A549 (cell line): ENCODE measurements at regions not wholly inside any gene's neighbourhood (a gene's known extent, or its start where the extent isn't known, plus 50 kb on each side); places are given as distances from the start of the nearest gene placed in this dataset.
A peak's percentile ranks its signal among the peaks of the same experiment; 100 is the strongest.
"Not testable (repeated sequence)": the region's sequence is repeated elsewhere in the genome, so short reads cannot be mapped to it uniquely, and the experiment has no call there.

ENCODE experiments used
- ATAC-seq, 2 experiments: fragments of 200-7000 bp in 1 of 2; fragments of >200 bp in 1 of 2; cut with Nextera tagmentation in 1 of 2; cut with Tn5 transposase in 1 of 2; 3 replicates each; pipeline versions ENCODE4 v1.8.0 to v1.9.1; 2018 to 2020; ENCODE audit warnings: mild to moderate bottlenecking in 1 of 2, moderate library complexity in 1 of 2
- CTCF ChIA-PET: fragments of 300-600 bp; sonication (Branson Sonifier 250); formaldehyde crosslinking; extraction: SDS; loops from one replicate; lab custom pipeline; 2021; ENCODE audit warnings: antibody characterized with exemption, inconsistent platforms; lab: Yijun Ruan, JAX
- POLR2A ChIA-PET: fragments of 350-600 bp; formaldehyde crosslinking; extraction: SDS; loops from one replicate; lab custom pipeline; 2021; ENCODE audit warnings: antibody characterized with exemption, inconsistent platforms; lab: Yijun Ruan, JAX
- DNase-seq, 2 experiments: peaks; one replicate each; pipeline versions ENCODE4 v3.0.0 to v3.0.0-alpha.2; 2011 to 2016; ENCODE audit warnings: low read depth in 1 of 2, low spot score in 1 of 2
- FAIRE-seq: peaks from 2 replicates; lab custom pipeline; 2011; peaks lifted over from hg19 to GRCh38; lab: Jason Lieb, UNC
- H3K27ac ChIP-seq, 2 experiments: fragments of >200 bp; sonication (Bioruptor Twin); formaldehyde crosslinking; 3 replicates each; pipeline ENCODE4 v1.5.1; 2016 to 2017
- H3K4me1 ChIP-seq: fragments of >200 bp; sonication (Bioruptor Twin); formaldehyde crosslinking; 3 replicates; pipeline ENCODE4 v1.6.1; 2016
- H3K4me2 ChIP-seq: fragments of >200 bp; sonication (Bioruptor Twin); formaldehyde crosslinking; 3 replicates; pipeline ENCODE4 v1.6.1; 2016
- H3K4me3 ChIP-seq: fragments of >200 bp; sonication (Bioruptor Twin); formaldehyde crosslinking; 3 replicates; pipeline ENCODE4 v1.5.1; 2016
- H3K9me3 ChIP-seq: fragments of >200 bp; sonication (Bioruptor Twin); formaldehyde crosslinking; 3 replicates; pipeline ENCODE4 v1.6.1; 2016
- BHLHE40 ChIP-seq: IDR thresholded peaks from 2 replicates; pipeline ENCODE4 v1.6.1; 2012; ENCODE audit warnings: low read depth, low read length, inconsistent platforms
- CBX2 ChIP-seq: fragments of 200-600 bp; sonication (generic); IDR thresholded peaks from 2 replicates; pipeline ENCODE4 v1.6.1; 2016; ENCODE audit warnings: low read depth, mild to moderate bottlenecking, borderline replicate concordance
- CEBPB ChIP-seq, 2 experiments: fragments of >200 bp in 1 of 2; sonication (Bioruptor Twin) in 1 of 2; formaldehyde crosslinking in 1 of 2; IDR thresholded peaks; 2 replicates each; pipeline ENCODE4 v1.6.1; 2012 to 2016
- EHF ChIP-seq: fragments of 250-450 bp; sonication (Bioruptor Pico); IDR thresholded peaks from 2 replicates; pipeline ENCODE4 v1.5.0; 2020; ENCODE audit warnings: mild to moderate bottlenecking
- GATA3 ChIP-seq: IDR thresholded peaks from 2 replicates; pipeline ENCODE4 v1.6.1; 2012; ENCODE audit warnings: borderline replicate concordance
- HOXB13 ChIP-seq: fragments of 250-450 bp; sonication (Bioruptor Pico); IDR thresholded peaks from 2 replicates; pipeline ENCODE4 v1.5.0; 2020; ENCODE audit warnings: low read depth, mild to moderate bottlenecking, moderate library complexity
- HOXB5 ChIP-seq: fragments of 250-450 bp; sonication (Bioruptor Pico); IDR thresholded peaks from 2 replicates; pipeline ENCODE4 v1.5.0; 2020; ENCODE audit warnings: mild to moderate bottlenecking, moderate library complexity
- KDM5A ChIP-seq: fragments of 200-600 bp; sonication (generic); IDR thresholded peaks from 2 replicates; pipeline ENCODE4 v1.6.1; 2016; ENCODE audit warnings: antibody characterized with exemption, mild to moderate bottlenecking
- MAZ ChIP-seq: fragments of 150-350 bp; IDR thresholded peaks from 2 replicates; pipeline ENCODE4 v1.6.1; 2014; ENCODE audit warnings: antibody characterized with exemption, low read depth, low read length, borderline replicate concordance
- NR3C1 ChIP-seq: fragments of >200 bp; sonication (Bioruptor Twin); formaldehyde crosslinking; IDR thresholded peaks from 3 replicates; pipeline ENCODE4 v1.6.1; 2017
- RAD21 ChIP-seq, 2 experiments: fragments of >200 bp in 1 of 2; sonication (Bioruptor Twin) in 1 of 2; formaldehyde crosslinking in 1 of 2; IDR thresholded peaks in 1 of 2; conservative IDR thresholded peaks in 1 of 2; 2 replicates in 1 of 2; 3 replicates in 1 of 2; pipeline ENCODE4 v1.6.1; 2012 to 2018; ENCODE audit warnings: inconsistent platforms in 1 of 2
- RCOR1 ChIP-seq: fragments of 150-350 bp; IDR thresholded peaks from 2 replicates; pipeline ENCODE4 v1.6.1; 2014; ENCODE audit warnings: antibody characterized with exemption, low read length, low read depth
- ZFP36 ChIP-seq: fragments of 450-650 bp; IDR thresholded peaks from 2 replicates; pipeline ENCODE4 v1.6.1; 2014; ENCODE audit warnings: borderline replicate concordance; ENCODE audit not compliant: partially characterized antibody
- WGBS: methylation state at CpG from one replicate; pipeline ENCODE4 v1.1.6; 2017; ENCODE audit errors: missing lambda C conversion rate; 5-methylcytosine and 5-hydroxymethylcytosine counted together
- TF ChIP-seq, protein P1 (sequence below): fragments of 450-650 bp; IDR thresholded peaks from 2 replicates; pipeline ENCODE4 v1.6.1; 2014; ENCODE audit warnings: antibody characterized with exemption

DNA sequence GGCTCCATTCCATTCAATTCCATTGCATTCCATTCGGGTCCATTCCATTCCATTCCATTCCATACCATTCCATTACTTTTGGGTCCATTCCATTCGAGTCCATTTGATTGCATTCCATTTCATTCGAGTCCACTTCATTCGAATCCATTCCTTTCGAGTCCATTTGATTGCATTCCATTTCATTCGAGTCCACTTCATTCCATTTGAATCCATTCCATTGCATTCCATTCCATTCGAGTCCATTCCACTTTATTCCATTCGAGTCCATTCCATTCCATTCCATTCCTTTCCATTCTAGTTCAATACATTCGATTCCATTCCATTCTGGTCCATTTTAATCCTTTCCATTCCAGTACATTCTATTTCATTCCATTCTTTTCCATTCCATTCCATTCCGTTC is 334.0 kb downstream of the ZNF33B start:
- no peak overlapping the region for H3K4me2 ChIP-seq
- CTCF ChIA-PET = no interaction called here
- POLR2A ChIA-PET = no interaction called here
- no peak for FAIRE-seq
- 2% methylated on average over 10 of the region's 10 CpGs for WGBS
- TF ChIP-seq CBX2 (no peak), CEBPB (IDR thresholded peaks at IDR 0.05) (no peak), HOXB13 (no peak), RAD21 (conservative IDR thresholded peaks at IDR 0.05 in 1 of 2, IDR thresholded peaks at IDR 0.05 in 1 of 2) (no peak), KDM5A (no peak), BHLHE40 (no peak), MAZ (no peak), EHF (CRISPR knock-in tag) (no peak), NR3C1 (no peak), GATA3 (no peak), ZFP36 (no peak), HOXB5 (no peak), RCOR1 (no peak)
- TF ChIP-seq, protein P1, sequence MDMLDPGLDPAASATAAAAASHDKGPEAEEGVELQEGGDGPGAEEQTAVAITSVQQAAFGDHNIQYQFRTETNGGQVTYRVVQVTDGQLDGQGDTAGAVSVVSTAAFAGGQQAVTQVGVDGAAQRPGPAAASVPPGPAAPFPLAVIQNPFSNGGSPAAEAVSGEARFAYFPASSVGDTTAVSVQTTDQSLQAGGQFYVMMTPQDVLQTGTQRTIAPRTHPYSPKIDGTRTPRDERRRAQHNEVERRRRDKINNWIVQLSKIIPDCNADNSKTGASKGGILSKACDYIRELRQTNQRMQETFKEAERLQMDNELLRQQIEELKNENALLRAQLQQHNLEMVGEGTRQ = no peak
- no peak for DNase-seq
- H3K9me3 ChIP-seq = peaks cover 29% of the 10 kb centered on the region; the same call in 2 of the 3 replicates
- ATAC-seq = no peak
- H3K27ac ChIP-seq = no peak overlapping the region
- H3K4me1 ChIP-seq = no peaks in the 10 kb centered on the region
- H3K4me3 ChIP-seq = no peak overlapping the region

DNA sequence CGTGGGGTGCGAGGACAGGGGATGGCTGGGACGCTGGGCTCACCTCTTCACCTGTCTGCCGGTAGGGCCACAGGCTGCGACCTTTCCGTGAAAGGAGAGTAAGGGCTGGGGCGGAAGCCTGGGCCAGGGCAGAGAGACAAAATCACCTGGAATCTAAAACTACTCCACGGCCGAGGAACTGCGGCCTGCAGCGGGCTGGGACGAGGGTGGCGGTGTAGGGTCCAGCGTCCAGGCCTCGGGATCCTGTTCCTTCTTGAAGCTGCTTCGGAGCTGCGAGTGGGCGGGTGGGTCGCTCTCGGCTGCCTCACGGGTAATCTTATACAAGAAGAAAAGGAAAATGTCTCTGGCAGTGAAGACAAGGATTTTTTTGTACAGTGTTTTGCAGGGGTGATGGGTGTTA is 356.5 kb downstream of the ZNF33B start:
- 30% methylated on average over 21 of the region's 21 CpGs for WGBS
- ATAC-seq, POLR2A ChIA-PET, CTCF ChIA-PET, H3K9me3 ChIP-seq, FAIRE-seq, H3K27ac ChIP-seq, H3K4me2 ChIP-seq, DNase-seq, H3K4me1 ChIP-seq, H3K4me3 ChIP-seq: not testable (repeated sequence)

DNA sequence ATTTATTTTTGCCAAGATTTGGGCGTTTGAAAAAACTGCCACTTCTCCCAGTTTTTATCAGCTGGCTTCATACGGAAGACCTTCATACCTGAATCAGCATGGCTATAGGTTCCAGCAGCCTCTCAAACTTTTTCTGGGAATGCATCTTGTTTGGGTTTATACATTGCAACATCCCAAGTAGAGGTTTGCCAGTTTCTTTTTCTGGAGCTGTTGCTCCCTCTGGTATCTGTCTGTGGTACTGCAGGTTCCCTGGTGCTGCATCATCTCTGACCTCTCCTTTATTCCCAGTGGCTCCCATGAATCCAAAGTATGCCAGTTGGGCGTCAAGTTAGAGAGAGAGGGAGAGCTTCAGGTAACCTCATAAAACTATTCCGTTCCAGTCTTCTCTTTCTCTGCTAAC is 368.6 kb downstream of the ZNF33B start:
- FAIRE-seq, DNase-seq: not testable (repeated sequence)
- 2% methylated on average over 4 of the region's 4 CpGs for WGBS

DNA sequence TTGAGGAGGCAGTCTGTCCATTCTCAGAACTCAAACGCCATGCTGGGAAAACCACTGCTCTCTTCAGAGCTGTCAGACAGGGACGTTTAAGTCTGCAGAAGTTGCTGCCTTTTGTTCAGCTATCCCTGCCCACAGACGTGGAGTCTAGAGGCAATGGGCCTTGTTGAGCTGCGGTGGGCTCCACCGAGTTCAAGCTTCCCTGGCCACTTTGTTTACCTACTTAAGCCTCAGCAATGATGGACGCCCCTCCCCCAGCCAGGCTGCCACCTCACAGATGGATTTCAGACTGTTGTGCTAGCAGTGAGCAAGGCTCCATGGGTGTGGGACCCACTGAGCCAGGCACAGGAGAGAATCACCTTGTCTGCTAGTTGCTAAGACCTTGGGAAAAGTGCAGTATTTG is 375.1 kb downstream of the ZNF33B start:
- POLR2A ChIA-PET, H3K4me1 ChIP-seq, H3K4me3 ChIP-seq, DNase-seq, H3K4me2 ChIP-seq, FAIRE-seq, ATAC-seq, CTCF ChIA-PET, H3K9me3 ChIP-seq, H3K27ac ChIP-seq: not testable (repeated sequence)
- 0% methylated on average over 2 of the region's 6 CpGs for WGBS

More for the DNA sequence above, 368.6 kb downstream of the ZNF33B start:
- H3K4me1 ChIP-seq, H3K27ac ChIP-seq, ATAC-seq, H3K4me2 ChIP-seq, H3K9me3 ChIP-seq, H3K4me3 ChIP-seq, POLR2A ChIA-PET, CTCF ChIA-PET: not testable (repeated sequence)

DNA sequence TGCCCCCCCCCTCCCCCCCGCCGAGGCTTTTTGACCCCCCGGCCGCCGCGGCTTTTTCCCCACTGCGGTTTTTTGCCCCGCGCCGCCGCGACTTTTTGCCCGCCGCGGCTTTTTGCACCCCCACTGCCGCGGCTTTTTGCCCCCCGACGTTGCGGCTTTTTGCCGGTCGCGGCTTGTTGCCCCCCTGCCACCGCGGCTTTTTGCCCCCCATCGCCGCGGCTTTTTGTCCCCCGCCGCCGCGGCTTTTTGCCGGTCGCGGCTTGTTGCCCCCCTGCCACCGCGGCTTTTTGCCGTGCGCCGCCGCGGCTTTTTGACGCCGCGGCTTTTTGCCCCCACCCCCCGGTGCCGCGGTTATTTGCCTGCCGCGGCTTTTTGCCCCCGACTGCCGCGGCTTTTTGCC is 395.4 kb downstream of the ZNF33B start:
- CTCF ChIA-PET, FAIRE-seq, H3K9me3 ChIP-seq, H3K27ac ChIP-seq, DNase-seq, ATAC-seq, H3K4me1 ChIP-seq, POLR2A ChIA-PET: not testable (repeated sequence)
- WGBS = 41% methylated on average over 8 of the region's 53 CpGs
- peak overlapping the region; percentile 60 for H3K4me2 ChIP-seq
- peak overlapping the region; percentile 29; the same call in 2 of the 3 replicates for H3K4me3 ChIP-seq
